GM19099 (cell line): ENCODE measurements at regions not wholly inside any gene's neighbourhood (a gene's known extent, or its start where the extent isn't known, plus 50 kb on each side); places are given as distances from the start of the nearest gene placed in this dataset.

Experiments used
- POLR2A ChIP-seq: IDR thresholded peaks from 3 replicates; pipeline ENCODE4 v1.6.1; 2011; ENCODE audit warnings: low read depth; ENCODE audit not compliant: insufficient read length; ENCODE audit errors: extremely low read depth

DNA sequence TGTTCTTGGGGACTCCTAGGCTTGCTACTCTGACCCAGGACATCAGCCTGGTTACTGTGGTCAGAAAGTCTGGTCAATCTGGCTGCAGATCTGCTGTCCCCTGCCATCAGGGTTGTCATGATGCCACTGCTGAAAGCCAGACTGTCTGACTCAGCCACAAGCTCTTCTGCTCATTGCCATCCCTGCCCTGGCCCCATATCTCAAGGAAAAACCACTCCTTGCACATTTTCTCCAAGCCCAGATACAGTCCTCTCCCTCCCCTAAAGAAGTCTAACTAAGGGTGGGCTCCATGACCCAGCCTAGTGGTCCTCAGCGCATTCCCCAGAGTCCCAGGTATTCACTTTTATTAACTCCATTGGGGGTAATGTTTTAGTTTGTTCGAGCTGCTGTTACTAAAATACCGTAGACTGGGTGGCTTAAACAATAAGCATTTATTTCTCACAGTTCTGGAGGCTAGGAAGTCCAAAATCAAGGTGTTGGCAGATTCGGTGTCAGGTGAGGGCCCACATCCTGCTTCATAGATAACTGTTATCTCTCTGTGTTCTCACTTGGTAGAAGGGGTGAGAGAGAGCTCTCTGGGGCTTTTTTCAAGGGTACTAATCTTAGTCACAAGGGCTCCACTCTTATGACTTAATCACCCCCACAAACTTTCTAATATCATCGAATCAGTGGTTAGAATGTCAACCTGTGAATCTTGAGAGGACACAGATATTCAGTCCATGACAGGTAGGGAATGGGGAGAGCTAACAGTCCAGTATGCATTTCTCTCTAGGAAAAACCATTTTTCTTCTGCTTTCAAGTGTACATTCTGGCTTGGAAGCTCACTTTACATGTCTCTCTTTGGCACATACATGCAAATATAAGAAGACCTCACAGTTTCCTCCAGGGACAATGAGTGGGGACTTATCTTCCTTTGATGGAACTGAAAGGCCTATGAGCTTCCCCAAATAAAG, 94.8 kb upstream of the CXCR4 start:
- TF ChIP-seq POLR2A: no peak

DNA sequence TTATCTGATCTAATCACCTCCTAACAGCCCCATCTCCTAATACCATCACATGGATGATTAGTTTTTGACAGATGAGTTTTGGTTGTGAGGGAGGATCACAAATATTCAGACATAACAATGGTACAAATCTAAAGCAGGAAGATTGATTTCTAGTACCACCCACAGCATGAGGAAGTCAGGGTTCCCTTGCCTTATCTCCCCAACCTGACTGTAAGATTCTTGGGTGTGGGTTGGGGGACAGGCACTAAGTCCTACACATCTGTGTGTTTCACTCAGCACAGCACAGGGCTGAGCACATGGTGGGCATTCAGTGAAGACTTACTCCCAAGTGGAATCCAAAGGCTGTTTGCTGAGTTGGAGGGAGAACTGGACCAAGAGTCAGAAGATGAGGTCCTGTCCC, 93.8 kb upstream of the CXCR4 start:
- no peak for TF ChIP-seq POLR2A

- TF ChIP-seq POLR2A: no peak
These were observed 92.9 kb upstream of the CXCR4 start for GRCh38 chr2:136210822-136211221.

GRCh38 chr2:136210455-136210805, 92.5 kb upstream of the CXCR4 start:
- TF ChIP-seq POLR2A: no peak

GRCh38 chr2:136209561-136210454, 91.9 kb upstream of the CXCR4 start:
- TF ChIP-seq POLR2A: no peak

DNA sequence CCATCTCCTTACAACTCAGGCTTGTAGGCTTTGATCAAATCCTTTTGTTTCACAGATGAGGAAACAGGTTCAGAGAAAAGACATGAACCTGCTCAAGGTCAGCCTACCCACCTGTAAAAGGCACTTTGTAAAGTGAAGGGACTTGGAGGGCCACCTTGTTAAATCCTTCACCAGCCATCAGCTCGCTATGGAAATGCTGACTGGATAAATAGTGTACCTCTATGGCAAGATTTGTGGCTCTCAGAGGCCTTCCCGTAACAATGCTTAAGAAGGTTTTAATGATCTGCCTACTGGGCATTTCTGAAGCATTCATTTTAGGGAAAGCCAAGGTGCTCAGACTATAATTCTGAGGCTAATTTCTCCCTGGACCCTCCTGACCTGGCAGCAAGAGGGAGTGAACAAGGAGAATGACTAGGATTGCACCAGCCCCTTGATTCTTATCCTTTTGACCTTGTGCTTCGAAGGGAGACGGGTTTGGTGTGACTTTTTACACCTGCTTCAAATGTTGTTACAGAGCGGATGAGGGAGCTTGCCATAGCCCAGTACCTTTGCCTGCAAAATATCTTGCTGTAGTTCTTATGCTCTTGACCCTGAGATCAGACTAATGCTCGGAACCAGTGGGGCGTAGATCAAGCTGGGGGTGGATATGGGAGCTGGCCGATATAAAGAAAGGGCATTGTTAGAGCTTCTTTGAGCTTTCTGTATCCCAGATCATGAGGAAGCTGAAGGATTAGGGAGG, 90.9 kb upstream of the CXCR4 start:
- TF ChIP-seq POLR2A: no peak

DNA sequence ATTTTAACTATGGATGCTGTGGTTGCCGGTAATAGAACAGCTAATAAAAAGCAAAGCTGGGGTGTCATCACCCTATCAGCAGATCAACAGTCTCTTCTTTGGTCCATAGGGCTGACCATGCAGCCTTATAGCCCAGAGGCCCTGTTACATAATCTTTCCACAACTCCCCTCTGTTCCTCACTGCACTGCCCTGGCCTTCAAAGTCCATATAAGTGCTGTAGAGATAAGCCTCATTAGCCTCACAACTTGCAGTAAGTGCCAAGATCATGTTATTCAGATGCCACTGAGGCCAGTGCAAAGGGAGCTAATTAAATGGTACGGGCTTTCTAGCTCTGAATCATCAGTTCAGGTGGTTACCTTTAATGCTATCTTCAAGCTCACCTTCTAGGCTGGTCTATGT, 89.7 kb upstream of the CXCR4 start:
- no peak for TF ChIP-seq POLR2A

GRCh38 chr2:136207030-136207623, 89.2 kb upstream of the CXCR4 start:
- no peak for TF ChIP-seq POLR2A

DNA sequence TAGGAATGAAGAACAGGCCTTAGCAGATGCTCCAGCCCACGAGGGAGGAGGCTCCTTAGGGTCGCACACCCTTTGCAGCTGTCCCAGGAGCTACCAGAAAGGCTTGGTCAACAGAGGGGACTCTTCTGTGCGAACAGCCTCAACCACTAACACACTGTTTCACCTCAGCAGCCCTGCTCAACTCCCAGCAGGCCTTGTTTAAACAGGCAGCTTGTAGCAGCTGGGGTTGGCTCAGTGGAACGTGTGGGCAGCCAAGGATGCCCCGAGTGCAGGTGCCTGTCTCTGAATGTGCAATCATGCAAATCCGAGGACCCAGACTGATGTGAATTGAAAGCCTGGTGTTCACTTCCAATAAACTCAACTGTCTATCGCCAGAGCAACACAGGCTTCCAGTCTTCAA, 88.7 kb upstream of the CXCR4 start:
- TF ChIP-seq POLR2A: no peak

GRCh38 chr2:136205615-136206014, 87.7 kb upstream of the CXCR4 start:
- TF ChIP-seq POLR2A: no peak

DNA sequence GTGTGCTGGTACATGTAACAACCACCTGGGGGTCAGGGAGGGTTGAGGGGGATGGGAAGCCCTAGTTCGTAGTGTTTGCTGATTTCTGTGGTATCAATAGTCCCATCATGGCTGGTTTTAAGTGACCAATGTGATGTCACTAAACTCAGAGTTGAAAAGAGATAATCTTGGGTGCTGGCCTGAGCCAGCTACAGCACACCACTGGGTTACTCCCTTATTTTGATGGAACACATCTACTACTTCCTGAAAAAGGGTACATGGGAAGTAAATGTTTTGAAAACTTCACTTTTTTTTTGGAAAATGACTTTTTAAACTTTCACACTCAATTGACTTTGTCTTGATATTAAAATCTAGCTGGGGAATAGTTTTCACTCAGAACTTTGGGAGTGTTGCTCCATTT, 87.0 kb upstream of the CXCR4 start:
- no peak for TF ChIP-seq POLR2A

GRCh38 chr2:136195226-136195625, 77.3 kb upstream of the CXCR4 start:
- no peak for TF ChIP-seq POLR2A

DNA sequence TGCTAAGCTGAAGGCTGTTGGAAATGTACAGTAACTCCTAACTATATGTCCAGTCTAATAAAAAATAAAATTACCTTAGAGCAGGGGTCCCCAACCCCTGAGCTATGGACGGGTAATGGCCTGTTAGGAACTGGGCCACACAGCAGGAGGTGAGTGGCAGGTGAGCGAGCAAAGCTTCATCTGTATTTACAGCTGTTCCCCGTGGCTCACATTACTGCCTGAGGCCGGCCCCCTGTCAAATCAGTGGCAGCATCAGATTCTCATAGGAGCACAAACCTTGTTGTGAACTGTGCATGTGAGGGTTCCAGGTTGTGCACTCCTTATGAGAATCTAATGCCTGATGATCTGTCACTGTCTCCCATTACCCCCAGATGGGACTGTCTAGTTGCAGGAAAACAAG, 73.1 kb upstream of the CXCR4 start:
- TF ChIP-seq POLR2A: no peak

GRCh38 chr2:136189221-136189782, 71.4 kb upstream of the CXCR4 start:
- no peak for TF ChIP-seq POLR2A
